Smooth muscle cell (in vitro differentiated cells): ENCODE measurements at regions not wholly inside any gene's neighbourhood (a gene's known extent, or its start where the extent isn't known, plus 50 kb on each side); places are given as distances from the start of the nearest gene placed in this dataset.

Source experiments
- DNase-seq: peaks from one replicate; lab custom pipeline; 2025; ENCODE audit not compliant: unreplicated experiment; lab: John Stamatoyannopoulos, UW
- H2AFZ ChIP-seq: fragments of 200-600 bp; sonication (generic); 2 replicates; pipeline ENCODE4 v1.6.0; 2016; ENCODE audit warnings: antibody characterized with exemption, low read depth, mild to moderate bottlenecking
- H3F3A ChIP-seq: fragments of 200-600 bp; sonication (generic); 2 replicates; pipeline ENCODE4 v1.6.0; 2017; ENCODE audit warnings: antibody characterized with exemption, low read depth
- H3K27ac ChIP-seq: fragments of 200-600 bp; sonication (generic); 2 replicates; pipeline ENCODE4 v1.5.1; 2016; ENCODE audit warnings: low read depth, mild to moderate bottlenecking
- H3K27me3 ChIP-seq: fragments of 200-600 bp; sonication (generic); 2 replicates; pipeline ENCODE4 v1.6.1; 2016; ENCODE audit warnings: low read depth, mild to moderate bottlenecking
- H3K36me3 ChIP-seq: fragments of 200-600 bp; sonication (generic); 2 replicates; pipeline ENCODE4 v1.5.1; 2016; ENCODE audit warnings: low read depth
- H3K4me1 ChIP-seq: fragments of 200-600 bp; sonication (generic); 2 replicates; pipeline ENCODE4 v1.5.1; 2016; ENCODE audit warnings: low read depth
- H3K4me2 ChIP-seq: fragments of 200-600 bp; sonication (generic); 2 replicates; pipeline ENCODE4 v1.6.0; 2016; ENCODE audit warnings: mild to moderate bottlenecking
- H3K4me3 ChIP-seq: fragments of 200-600 bp; sonication (generic); 2 replicates; pipeline ENCODE4 v1.5.1; 2016; ENCODE audit warnings: mild to moderate bottlenecking
- H3K79me2 ChIP-seq: fragments of 200-600 bp; sonication (generic); 2 replicates; pipeline ENCODE4 v1.6.0; 2016; ENCODE audit warnings: low read depth, mild to moderate bottlenecking
- H3K9ac ChIP-seq: fragments of 200-600 bp; sonication (generic); 2 replicates; pipeline ENCODE4 v1.6.0; 2016; ENCODE audit warnings: low read depth
- H3K9me3 ChIP-seq: fragments of 200-600 bp; sonication (generic); replicated peaks from 2 replicates; pipeline ENCODE4 v1.5.1; 2016; ENCODE audit warnings: low read depth
- H4K20me1 ChIP-seq: fragments of 200-600 bp; sonication (generic); 2 replicates; pipeline ENCODE4 v1.6.0; 2016; ENCODE audit warnings: low read depth
- CTCF ChIP-seq: fragments of 200-600 bp; sonication (generic); IDR thresholded peaks from 2 replicates; pipeline ENCODE4 v1.5.1; 2017; ENCODE audit warnings: borderline replicate concordance, mild to moderate bottlenecking, antibody characterized with exemption; ENCODE audit not compliant: insufficient read depth, poor library complexity, severe bottlenecking
- WGBS: methylation state at CpG from one replicate; pipeline ENCODE4 v1.1.7; 2016; ENCODE audit warnings: low lambda C conversion rate; 5-methylcytosine and 5-hydroxymethylcytosine counted together

GRCh38 chr13:50131920-50132903 lies 117.0 kb downstream of the KCNRG start:
- Histone ChIP-seq H3F3A (no peaks in the 10 kb centered on the region), H3K4me1 (peaks cover 52% of the 10 kb centered on the region), H3K36me3 (no peaks in the 10 kb centered on the region), H3K79me2 (no peaks in the 10 kb centered on the region), H3K9ac (no peak overlapping the region), H3K27me3 (peaks cover 86% of the 10 kb centered on the region), H4K20me1 (no peaks in the 10 kb centered on the region), H2AFZ (no peak overlapping the region), H3K27ac (no peak overlapping the region), H3K4me2 (peak overlapping the region; percentile 58), H3K9me3 (no peaks in the 10 kb centered on the region), H3K4me3 (peak overlapping the region; percentile 25)
- no peak for TF ChIP-seq CTCF
- 5% methylated on average over 34 of the region's 34 CpGs for WGBS
- DNase-seq, result no peak

GRCh38 chr13:50132904-50133357 lies 117.7 kb downstream of the KCNRG start:
- Histone ChIP-seq H3K27me3 (peaks cover 83% of the 10 kb centered on the region), H3K27ac (no peak overlapping the region), H3F3A (no peaks in the 10 kb centered on the region), H3K4me3 (peak overlapping the region; percentile 25), H4K20me1 (no peaks in the 10 kb centered on the region), H3K36me3 (no peaks in the 10 kb centered on the region), H3K9me3 (no peaks in the 10 kb centered on the region), H2AFZ (no peak overlapping the region), H3K4me2 (peak overlapping the region; percentile 58), H3K79me2 (no peaks in the 10 kb centered on the region), H3K4me1 (peaks cover 45% of the 10 kb centered on the region), H3K9ac (no peak overlapping the region)
- DNase-seq, result no peak
- TF ChIP-seq CTCF, result no peak
- 8% methylated on average over 23 of the region's 23 CpGs for WGBS

GRCh38 chr13:50133358-50133953 lies 118.2 kb downstream of the KCNRG start:
- no peaks in the 10 kb centered on the region for H3F3A ChIP-seq
- H2AFZ ChIP-seq, result no peak overlapping the region
- H3K9ac ChIP-seq, result no peak overlapping the region
- no peaks in the 10 kb centered on the region for H3K36me3 ChIP-seq
- no peaks in the 10 kb centered on the region for H3K79me2 ChIP-seq
- TF ChIP-seq CTCF, result no peak
- H3K27me3 ChIP-seq, result peaks cover 81% of the 10 kb centered on the region
- H3K4me3 ChIP-seq, result peak overlapping the region; percentile 25
- WGBS, result 18% methylated on average over 38 of the region's 48 CpGs
- no peaks in the 10 kb centered on the region for H3K9me3 ChIP-seq
- peak overlapping the region; percentile 58 for H3K4me2 ChIP-seq
- H4K20me1 ChIP-seq, result no peaks in the 10 kb centered on the region
- no peak overlapping the region for H3K27ac ChIP-seq
- no peak for DNase-seq
- peaks cover 40% of the 10 kb centered on the region for H3K4me1 ChIP-seq
